Posterior cingulate gyrus (tissue), 11 donors: ENCODE measurements at regions not wholly inside any gene's neighbourhood (a gene's known extent, or its start where the extent isn't known, plus 50 kb on each side); places are given as distances from the start of the nearest gene placed in this dataset.
A peak's percentile ranks its signal among the peaks of the same experiment; 100 is the strongest.

Source experiments
- DNase-seq, 10 donors: peaks; one replicate each; pipeline versions ENCODE4 v3.0.0 to v3.0.0-alpha.2; 2020 to 2021; ENCODE audit warnings: mixed read lengths in 3 of 10
- intact Hi-C: fragments of 100-400 bp; cut with DNase I; formaldehyde crosslinking; loops from one replicate; pipeline ENCODE4 v1.15.1; 2023

GRCh38 chr20:48571949-48572847 lies 255.6 kb downstream of the PREX1 start:
- peak in 1 of 10 donors; percentile 38 for DNase-seq
- intact Hi-C loops: no loop called here

- intact Hi-C loops: no loop called here
- peak in 2 of 10 donors; percentile 29 to 47 for DNase-seq
Observed at GRCh38 chr20:48569679-48570078, 258.1 kb downstream of the PREX1 start.

DNA sequence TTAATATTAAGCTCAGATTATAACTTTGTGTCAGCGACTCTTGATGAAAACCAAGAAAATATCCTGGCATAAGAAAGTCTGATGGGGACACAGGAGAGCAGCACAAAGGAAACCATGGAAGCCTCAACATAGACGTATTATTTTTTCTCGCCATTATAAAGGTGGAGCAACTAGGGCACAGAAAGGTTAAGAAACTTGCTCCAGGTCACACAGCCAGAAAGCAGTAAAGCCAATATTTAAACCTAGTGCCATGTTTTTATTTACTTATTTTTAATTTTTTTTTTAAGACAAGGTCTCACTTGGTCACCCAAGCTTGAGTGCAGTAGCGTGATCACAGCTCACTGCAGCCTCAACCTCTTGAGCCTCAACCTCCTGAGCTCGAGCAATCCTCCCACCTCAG lies 259.3 kb downstream of the PREX1 start:
- intact Hi-C loops: no loop called here
- DNase-seq: peak in 1 of 10 donors; percentile 0

DNA sequence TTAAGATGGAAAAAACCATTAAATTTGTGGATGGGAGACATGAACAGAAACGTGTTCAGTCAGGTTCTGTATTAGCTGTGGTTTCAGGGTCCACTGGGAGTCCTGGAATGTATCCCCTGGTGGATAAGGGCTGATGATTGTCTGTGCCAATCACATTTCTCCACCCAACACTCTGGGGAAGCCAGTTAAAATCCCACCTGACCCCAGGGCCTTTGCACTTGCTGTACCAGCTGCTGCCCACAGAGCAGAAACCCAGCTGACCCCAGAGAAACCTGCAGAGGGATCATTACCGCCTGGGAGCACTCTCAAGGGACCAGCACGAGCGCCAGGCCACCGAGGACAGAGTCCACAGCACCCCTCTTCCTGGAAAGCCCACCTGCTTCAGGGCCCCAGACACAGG lies 260.7 kb downstream of the PREX1 start:
- intact Hi-C loops: no loop called here
- peak in 2 of 10 donors; percentile 18 to 45 for DNase-seq

DNA sequence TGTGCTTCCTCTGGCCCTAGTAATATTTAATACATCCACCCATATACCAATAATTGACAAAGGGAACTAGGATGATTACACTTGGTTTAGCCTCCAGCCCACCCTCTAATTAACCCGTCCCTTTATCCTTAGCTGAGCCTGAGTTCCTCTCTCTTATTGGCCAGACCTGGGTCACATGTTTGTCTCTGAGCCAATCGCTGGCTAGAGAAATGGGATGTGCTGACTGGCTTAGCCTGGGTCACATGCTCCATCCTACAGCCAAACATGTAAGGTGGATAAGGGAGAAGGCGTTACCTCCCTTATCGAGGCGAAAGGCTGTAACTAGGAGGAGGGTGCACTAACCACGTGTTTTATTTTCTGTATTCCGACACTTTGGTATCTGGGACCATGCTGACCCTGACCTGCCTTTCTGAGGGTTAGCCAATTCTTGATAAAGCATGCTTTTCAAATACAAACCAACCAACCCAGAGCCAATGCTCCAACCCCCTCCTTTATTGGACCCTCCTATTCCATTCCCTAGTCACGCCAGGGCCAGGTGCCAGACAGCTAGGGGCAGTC lies 262.7 kb downstream of the PREX1 start:
- intact Hi-C loops: no loop called here
- DNase-seq: peak in 1 of 10 donors; percentile 11

DNA sequence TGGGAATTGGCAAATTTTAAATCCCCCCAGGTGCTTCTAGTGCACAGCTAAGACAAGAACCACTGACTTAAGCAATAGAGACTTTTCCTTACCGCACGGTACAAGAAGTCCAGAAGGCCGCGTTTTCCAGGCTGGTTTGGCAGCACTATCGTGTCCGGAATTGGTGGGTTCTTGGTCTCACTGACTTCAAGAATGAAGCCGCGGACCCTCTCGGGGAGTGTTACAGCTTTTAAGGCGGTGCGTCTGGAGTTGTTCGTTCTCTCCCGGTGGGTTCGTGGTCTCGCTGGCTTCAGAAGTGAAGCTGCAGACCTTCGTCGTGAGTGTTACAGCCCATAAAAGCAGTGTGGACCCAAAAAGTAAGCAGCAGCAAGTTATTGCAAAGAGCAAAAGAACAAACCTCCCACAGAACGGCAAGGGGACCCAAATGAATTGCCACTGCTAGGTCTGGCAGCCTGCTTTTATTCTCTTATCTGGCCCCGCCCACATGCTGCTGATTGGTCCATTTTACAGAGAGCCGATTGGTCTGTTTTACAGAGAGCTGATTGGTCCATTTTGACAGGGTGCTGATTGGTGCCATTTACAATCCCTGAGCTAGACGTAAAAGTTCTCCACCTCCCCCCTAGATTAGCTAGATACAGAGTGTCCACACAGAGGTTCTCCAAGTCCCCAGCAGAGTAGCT lies 264.5 kb downstream of the PREX1 start:
- peak in 1 of 10 donors; percentile 57 for DNase-seq
- intact Hi-C loops: no loop called here

GRCh38 chr20:48562586-48563116 lies 265.1 kb downstream of the PREX1 start:
- intact Hi-C loops: no loop called here
- no peak for DNase-seq

- no peak for DNase-seq
- intact Hi-C loops: no loop called here
Observed at GRCh38 chr20:48558906-48559305, 268.9 kb downstream of the PREX1 start.

GRCh38 chr20:48557380-48557779 lies 270.4 kb downstream of the PREX1 start:
- intact Hi-C loops: no loop called here
- DNase-seq: no peak

DNA sequence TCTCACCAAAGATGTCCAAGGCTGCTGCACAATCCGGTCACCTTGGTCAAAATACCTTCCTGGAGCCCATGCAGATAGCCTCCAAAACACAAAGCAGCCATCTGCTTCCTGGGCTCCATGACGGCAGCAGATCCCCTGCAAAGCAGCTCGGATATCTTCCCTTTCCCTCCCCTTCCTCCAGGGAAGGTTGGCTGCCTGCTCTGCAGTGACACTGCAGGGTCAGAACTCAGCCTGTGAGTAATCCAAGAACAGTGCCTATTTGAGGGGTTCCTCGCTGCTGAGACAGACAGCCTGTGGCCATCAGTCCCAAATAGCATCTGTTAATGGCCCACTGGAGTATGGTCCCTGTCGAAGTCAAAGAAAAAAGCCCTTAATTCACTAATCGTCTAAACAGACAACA lies 270.8 kb downstream of the PREX1 start:
- DNase-seq: no peak
- intact Hi-C loops: no loop called here

GRCh38 chr20:48552550-48552949 lies 275.2 kb downstream of the PREX1 start:
- intact Hi-C loops: no loop called here
- no peak for DNase-seq

- no peak for DNase-seq
- intact Hi-C loops: no loop called here
Observed at GRCh38 chr20:48550814-48551213, 277.0 kb downstream of the PREX1 start.

DNA sequence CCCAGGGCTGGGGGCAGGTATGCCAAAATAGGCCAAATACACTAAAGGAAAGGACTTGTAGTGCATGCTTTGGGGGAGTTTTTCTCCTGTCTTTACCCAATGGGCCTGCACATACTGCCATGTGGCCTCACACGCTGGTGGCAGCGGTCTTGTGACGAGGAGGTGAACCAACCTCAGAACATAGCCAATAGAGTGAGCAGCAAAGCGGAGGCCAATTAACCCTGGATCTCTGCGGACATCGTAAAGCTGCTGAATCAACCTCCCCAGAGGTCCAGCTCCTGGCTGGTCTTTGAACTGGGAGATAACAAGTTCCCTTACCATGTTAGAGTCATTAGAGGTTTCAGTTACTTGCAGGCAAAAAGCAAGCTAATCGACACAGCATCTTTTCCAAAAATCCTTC lies 280.1 kb downstream of the PREX1 start:
- intact Hi-C loops: no loop called here
- DNase-seq: peak in 1 of 10 donors; percentile 5

DNA sequence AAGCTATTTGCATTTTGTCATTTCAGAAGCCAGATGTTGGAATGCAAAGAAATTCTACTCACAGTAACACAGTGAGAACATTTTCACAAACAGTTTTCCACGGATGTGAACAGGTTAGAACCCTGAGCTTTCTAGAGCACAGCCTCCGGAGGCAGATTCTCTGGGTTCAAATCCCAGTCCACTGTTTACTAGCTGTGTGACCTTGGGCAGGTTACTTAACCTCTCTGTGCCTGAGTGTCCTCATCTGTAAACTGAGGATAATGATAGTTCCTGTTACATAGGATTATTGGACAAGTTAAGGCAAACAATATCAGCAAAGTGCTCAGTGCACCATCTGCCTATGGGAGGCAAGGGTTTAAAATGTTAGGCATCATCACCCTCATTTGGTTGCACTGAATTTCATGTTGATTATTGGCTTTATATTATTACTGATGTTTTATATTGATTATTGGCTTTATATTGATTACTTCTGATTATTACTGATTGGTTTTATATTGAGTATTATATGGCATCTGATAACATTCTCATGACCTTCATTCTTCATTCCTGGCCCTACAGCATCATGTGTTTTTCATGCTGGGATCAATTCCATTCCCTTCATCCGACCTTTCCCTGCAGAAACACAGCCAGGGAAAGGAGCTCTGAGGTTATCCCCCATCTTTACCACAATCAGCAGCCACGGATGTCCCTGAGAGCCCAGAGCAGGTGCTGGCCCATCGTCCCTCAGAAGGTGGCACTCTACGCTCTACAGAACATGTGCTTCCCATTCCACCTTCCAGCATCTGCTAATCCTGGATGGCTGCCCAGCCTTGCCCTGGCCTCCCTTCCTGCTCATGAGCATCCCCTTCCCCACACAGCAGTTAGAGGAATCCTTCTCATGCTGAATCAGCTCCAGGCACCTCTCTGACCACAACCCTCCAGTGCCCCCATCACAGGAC lies 283.1 kb downstream of the PREX1 start:
- intact Hi-C loops: no loop called here
- DNase-seq: peak in 1 of 10 donors; percentile 59

DNA sequence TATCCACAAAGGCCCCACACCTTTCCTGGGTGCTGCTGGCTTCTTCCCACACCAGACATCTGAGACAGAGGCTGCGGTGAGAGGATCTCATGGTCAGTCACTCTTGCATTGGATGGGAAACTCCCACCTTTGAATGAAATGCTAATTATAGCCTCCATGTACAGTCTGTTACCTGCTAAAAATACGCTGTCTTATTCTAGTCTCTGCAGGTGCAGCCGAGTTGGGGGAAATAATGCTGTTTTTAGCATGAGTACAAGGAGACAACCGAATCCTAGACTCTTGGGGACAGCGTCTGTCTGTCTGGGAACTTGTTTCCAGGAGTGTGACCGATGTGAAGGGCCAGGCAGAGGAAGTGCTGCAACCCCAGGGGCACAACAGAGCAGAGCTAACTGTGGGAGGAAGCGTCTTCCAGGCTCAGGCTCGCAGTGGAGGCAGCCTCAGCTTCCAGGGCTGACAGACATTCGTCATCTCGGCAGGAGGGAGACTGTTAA lies 286.2 kb downstream of the PREX1 start:
- peak in 1 of 10 donors; percentile 76 for DNase-seq
- intact Hi-C loops: no loop called here

- DNase-seq: no peak
- intact Hi-C loops: no loop called here
Observed at GRCh38 chr20:48538856-48539255, 288.9 kb downstream of the PREX1 start.

GRCh38 chr20:48538058-48538825 lies 289.6 kb downstream of the PREX1 start:
- DNase-seq: peak in 1 of 10 donors; percentile 1
- intact Hi-C loops: no loop called here

DNA sequence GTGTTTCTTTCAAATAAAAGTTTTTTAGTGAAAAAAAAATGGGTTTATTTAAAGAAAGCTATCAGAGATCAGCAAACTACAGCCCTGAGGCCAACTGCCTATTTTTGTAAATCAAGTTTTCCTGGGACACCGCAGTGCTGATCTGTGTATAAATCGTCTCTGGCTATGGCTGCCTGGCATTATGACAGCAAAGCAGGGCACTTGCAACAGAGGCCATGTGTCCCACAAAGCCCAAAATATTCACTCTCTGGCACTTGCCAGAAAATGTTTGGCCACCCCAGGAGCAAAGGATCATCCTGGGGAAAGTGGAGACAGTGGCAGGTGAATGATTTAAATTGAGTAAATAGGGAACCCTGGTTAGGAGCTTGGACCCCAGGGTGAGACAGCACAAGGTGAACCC lies 291.6 kb downstream of the PREX1 start:
- peak in 1 of 10 donors; percentile 19 for DNase-seq
- intact Hi-C loops: no loop called here

GRCh38 chr20:48535556-48535955 lies 292.2 kb downstream of the PREX1 start:
- intact Hi-C loops: no loop called here

More at GRCh38 chr20:48535556-48535955, 292.2 kb downstream of the PREX1 start:
- peak in 1 of 10 donors; percentile 40 for DNase-seq
